CD4-positive, alpha-beta T cell treated with Interleukin-17A for 1 hour (primary cell): ENCODE measurements at regions not wholly inside any gene's neighbourhood (a gene's known extent, or its start where the extent isn't known, plus 50 kb on each side); places are given as distances from the start of the nearest gene placed in this dataset.
"Not testable (repeated sequence)": the region's sequence is repeated elsewhere in the genome, so short reads cannot be mapped to it uniquely, and the experiment has no call there.

Experiments used
- DNase-seq: peaks from one replicate; pipeline ENCODE4 v3.0.0-alpha.2; 2020

GRCh38 chr21:5013455-5014304, 5507.7 kb upstream of the TPTE start:
- not testable (repeated sequence) for DNase-seq

GRCh38 chr21:5015187-5015586, 5506.2 kb upstream of the TPTE start:
- DNase-seq = not testable (repeated sequence)

DNA sequence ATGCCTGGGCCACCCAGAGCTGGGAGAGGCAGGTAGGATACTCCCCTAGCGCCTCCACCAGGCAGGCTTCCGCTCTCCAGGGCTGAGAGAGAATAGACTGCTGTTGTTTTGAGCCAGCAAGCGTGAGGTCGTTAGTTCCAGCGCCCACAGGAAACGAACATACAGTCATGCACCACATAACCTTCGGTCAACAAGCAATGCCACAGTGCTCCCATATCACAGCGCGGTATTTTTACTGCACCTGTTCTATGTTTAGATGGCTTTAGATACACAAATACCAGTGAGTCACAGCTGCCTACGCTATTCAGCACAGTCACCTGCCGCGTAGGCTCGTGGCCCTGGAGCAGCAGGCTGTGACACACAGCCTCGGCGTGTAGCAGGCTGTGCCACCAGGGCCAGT, 5502.3 kb upstream of the TPTE start:
- not testable (repeated sequence) for DNase-seq

- DNase-seq = not testable (repeated sequence)
Observed at GRCh38 chr21:5021815-5022214, 5499.6 kb upstream of the TPTE start.

DNA sequence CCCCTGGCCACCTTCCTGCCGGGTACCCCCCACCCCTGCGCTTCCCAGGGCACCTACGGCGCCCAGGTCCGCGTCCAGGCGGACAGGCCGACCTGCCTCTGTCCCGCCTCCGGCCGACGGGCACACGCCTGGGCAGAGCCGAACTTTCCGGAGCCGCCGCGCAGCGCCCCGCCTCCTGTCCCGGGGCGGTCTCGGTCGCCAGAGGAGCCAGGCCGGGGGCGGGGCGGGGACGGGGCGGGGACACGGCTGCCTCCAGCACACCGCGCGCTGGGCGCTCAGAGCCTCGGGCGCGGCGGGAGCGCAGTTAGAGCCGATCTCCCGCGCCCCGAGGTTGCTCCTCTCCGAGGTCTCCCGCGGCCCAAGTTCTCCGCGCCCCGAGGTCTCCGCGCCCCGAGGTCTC, 5499.1 kb upstream of the TPTE start:
- DNase-seq = not testable (repeated sequence)

GRCh38 chr21:5022748-5023147, 5498.6 kb upstream of the TPTE start:
- not testable (repeated sequence) for DNase-seq

DNA sequence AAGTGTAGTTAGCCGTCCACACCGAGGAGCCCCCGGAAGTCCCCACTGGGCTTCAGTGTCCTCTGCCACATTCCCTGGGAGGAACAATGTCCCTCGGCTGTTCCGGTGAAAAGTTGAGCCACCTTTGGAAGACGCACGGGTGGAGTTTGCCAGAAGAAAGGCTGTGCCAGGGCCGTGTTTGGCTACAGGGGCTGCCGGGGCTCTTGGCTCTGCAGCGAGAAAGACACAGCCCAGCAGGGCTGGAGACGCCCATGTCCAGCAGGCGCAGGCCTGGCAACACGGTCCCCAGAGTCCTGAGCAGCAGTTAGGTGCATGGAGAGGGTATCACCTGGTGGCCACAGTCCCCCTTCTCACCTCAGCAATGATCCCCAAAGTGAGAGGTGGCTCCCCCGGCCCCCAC, 5486.2 kb upstream of the TPTE start:
- DNase-seq = not testable (repeated sequence)

DNA sequence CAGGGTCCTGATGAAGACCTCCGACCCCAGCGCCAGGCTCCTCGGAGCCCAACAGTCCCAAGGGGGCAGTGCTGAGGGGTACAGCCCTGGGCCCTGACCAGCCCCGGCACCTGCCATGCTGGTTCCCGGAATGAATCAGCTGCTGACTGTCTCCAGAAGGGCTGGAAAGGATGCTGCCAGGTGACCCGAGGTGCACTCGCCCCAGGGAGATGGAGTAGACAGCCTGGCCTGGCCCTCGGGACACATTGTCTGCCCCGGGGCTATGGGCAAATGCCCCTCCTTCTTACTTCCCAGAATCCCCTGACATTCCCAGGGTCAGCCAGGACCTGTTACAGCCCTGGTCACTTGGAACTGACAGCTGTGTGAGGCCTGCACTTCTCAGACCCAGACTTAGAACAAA, 5485.8 kb upstream of the TPTE start:
- DNase-seq = not testable (repeated sequence)

GRCh38 chr21:5037606-5038331, 5483.6 kb upstream of the TPTE start:
- not testable (repeated sequence) for DNase-seq

DNA sequence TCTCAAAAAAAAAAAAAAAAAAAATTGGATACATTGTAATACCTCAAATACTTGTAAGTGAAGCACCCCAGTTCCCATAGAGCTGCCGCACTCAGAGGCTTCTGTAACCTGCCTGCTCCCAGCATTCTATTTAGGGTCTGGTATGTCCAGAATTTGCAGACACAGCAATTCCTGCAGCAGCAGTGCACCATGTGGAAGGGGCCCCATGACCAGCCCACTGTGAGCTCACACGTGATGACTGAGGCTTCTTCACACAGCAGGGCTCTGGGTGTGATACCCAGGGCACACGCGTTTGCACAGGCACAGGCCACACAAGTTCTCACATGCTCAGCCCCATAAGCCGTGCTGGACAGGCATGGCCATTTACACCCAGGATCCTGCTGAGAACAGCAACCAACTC, 5481.5 kb upstream of the TPTE start:
- not testable (repeated sequence) for DNase-seq

- not testable (repeated sequence) for DNase-seq
Observed at GRCh38 chr21:5042583-5042982, 5478.8 kb upstream of the TPTE start.

DNA sequence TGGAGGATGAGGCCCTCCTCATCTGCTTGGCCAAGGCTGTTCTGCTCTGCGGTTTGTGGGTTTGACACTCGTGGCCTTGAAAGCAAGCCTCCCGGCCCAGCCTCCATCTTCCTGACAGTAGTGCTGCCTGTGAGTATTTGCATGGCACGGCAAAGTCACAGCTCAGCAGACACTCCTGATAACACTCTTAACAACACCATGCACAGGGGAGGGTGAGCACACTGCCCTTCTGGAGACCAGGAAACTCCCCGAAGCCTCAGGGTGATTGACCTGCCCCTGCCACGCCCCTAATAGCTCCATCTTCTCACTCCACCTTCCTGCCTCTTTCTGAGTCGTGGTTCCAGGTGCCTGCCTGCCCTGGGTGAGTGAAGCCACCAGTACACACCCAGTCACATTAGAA, 5476.6 kb upstream of the TPTE start:
- not testable (repeated sequence) for DNase-seq

DNA sequence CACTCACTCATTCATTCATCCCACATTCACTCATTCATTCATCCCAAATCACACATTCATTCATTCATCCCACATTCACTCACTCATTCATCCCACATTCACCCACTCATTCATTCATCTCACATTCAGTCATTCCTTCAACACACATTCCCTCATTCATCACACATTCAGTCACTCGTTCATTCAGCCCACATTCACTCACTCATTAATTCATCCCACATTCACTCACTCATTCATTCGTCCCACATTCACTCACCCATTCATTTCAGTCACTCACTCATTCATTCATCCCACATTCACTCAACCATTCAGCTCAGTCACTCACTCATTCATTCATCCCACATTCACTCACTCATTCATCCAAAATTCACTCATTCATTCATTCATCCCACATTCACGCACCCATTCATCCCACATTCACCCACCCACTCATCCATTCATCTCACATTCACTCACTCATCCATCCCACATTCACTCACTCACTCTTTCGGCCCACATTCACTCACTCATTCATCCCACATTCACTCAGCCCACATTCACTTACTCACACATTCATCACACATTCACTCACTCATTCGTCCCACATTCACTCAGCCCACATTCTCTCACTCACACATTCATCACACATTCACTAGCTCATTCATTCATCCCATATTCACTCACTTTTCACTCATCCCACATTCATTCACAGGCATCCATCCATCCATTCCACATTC, 5469.9 kb upstream of the TPTE start:
- DNase-seq = not testable (repeated sequence)

DNA sequence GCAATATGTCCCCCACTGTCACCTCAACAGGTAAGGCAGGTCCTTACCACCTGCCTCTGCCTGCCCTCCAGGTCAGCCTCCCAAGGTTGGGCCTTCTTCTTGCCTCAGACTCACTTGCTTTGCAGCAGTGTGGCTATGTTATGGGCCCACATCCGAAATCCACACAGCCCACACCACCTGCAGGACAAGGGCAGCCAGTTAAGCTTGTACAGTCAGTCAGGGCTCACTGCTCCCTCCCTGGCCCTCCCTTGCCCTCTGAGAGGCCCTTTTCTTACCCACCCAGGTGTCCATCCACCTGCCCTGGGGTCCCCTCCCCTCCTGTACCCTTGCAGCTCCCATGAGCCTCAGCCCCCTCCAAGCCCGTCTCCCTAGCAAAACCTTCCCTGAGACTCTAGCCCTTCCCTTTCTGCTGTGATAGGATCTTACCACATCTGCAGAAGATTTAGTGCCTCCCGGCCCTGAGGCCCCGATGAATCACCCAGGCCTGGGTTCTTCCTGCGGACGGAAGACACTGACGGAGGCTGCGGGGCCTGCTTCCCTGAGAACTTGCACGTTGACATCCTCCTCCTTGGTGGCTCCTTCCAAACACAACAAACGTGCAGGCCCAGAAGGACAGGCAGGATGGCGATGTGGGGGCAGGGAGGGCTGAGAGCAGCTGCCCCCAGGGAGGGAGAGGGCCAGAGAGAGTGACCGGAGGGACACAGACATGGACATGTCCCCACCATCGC, 5466.2 kb upstream of the TPTE start:
- DNase-seq = not testable (repeated sequence)

GRCh38 chr21:5055996-5056962, 5465.1 kb upstream of the TPTE start:
- not testable (repeated sequence) for DNase-seq

GRCh38 chr21:5057077-5057476, 5464.3 kb upstream of the TPTE start:
- DNase-seq = not testable (repeated sequence)

- not testable (repeated sequence) for DNase-seq
Observed at GRCh38 chr21:5060364-5061083, 5460.9 kb upstream of the TPTE start.

- DNase-seq = not testable (repeated sequence)
Observed at GRCh38 chr21:5064581-5065142, 5456.7 kb upstream of the TPTE start.

GRCh38 chr21:5065240-5066211, 5455.9 kb upstream of the TPTE start:
- DNase-seq = peak; percentile 56
